Dedifferentiated amniotic fluid mesenchymal stem cell (primary cell): ENCODE measurements at regions not wholly inside any gene's neighbourhood (a gene's known extent, or its start where the extent isn't known, plus 50 kb on each side); places are given as distances from the start of the nearest gene placed in this dataset.
"Not testable (repeated sequence)": the region's sequence is repeated elsewhere in the genome, so short reads cannot be mapped to it uniquely, and the experiment has no call there.

Experiments
- DNase-seq: peaks from one replicate; pipeline ENCODE4 v3.0.0-alpha.2; 2016; ENCODE audit errors: extremely low spot score

DNA sequence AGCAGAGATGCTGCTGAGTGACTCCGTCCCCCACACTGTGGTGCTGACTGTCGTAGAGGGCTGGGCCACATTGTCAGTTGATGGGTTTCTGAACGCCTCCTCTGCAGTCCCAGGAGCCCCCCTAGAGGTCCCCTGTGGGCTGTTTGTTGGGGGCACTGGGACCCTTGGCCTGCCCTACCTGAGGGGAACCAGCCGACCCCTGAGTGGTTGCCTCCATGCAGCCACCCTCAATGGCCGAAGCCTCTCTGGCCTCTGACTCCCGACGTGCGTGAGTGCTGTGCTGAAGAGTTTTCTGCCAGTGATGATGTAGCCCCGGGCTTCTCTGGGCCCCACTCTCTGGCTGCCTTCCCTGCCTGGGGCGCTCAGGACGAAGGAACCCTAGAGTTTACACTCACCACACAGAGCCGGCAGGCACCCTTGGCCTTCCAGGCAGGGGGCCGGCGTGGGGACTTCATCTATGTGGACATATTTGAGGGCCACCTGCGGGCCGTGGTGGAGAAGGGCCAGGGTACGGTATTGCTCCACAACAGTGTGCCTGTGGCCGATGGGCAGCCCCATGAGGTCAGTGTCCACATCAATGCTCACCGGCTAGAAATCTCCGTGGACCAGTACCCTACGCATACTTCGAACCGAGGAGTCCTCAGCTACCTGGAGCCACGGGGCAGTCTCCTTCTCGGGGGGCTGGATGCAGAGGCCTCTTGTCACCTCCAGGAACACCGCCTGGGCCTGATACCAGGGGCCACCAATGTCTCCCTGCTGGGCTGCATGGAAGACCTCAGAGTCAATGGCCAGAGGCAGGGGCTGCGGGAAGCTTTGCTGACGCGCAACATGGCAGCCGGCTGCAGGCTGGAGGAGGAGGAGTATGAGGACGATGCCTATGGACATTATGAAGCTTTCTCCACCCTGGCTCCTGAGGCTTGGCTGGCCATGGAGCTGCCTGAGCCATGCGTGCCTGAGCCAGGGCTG is 181.1 kb downstream of the TBC1D2B start:
- not testable (repeated sequence) for DNase-seq

DNA sequence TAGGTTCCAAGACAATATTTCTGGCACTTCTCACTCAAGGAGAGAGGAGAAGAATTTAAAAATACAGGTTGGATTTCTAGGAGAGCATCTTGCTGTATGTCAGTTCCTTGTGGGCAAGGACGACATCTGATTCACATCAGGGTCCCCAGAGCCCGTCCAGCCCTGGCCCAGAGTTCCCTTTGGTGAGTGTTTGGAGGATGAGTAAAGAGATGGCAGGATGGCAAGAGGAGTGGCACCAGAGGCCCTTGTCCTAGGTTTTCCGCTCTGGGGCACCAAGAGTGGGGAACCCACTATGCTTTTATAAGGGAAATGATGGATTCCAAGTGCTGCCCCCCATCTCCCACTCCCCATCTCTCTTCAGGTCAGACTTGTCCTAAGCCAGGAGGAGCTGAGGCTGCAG is 181.8 kb downstream of the TBC1D2B start:
- DNase-seq: no peak

DNA sequence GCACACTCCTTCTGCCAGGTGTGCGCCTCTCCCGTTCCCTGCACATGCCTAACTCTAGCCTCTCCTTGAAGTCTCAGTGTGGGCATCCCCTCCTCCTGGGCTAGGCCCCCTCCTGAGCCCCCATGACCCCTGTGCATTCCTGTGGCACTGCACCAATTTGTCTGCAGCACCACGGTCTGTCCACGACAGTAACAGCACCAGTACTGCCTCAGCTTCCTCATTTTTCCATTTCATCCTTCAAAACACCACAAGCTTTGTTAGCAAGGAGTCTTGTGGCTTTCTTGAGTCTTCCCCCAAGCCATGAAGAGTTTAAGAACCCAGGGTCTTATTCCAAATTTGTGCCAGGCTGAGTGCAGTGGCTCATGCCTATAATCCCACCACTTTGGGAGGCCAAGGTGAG is 182.4 kb downstream of the TBC1D2B start:
- not testable (repeated sequence) for DNase-seq

DNA sequence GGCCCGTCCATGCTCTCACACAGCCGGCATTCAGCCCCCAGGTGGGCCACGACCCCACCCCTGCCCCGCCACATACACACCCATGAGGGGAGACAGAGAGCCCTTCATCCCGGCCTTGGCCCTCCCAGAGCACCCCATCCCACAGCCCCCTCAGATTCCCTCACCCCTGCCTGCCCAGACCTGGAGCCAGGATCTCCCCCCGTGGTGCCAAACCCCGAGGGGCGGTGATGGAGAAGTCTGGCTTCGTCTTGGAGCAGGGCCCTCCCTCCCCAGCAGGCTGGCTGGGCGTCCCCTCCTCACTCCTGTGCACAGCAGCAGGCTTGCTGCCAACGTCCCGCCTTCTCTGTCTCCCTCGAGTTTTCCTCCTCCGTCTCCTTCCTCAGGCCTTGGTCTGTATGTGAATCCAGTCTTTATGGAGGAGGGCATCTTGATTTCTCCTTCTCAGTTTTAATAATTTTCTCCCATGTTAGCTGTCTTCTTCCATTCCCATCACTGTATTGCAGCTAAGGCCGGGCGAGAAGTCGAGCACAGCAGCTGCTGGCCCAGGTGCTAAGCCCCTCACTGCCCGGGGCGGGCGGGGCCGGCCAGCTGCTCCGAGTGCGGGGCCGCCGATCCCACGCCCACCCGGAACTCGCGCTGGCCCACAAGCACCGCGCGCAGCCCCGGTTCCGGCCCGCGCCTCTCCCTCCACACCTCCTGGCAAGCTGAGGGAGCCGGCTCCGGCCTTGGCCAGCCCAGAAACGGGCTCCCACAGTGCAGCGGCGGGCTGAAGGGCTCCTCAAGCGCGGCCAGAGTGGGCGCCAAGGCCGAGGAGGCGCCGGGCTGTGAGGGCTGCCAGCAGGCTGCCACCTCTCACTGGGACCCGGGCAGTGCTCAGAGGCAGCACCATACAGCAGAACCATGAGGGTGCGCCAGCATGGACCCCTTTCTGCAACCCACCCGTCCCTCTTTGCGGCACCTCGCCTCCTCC is 183.6 kb downstream of the TBC1D2B start:
- not testable (repeated sequence) for DNase-seq

GRCh38 chr15:77893246-77893645 is 184.3 kb downstream of the TBC1D2B start:
- not testable (repeated sequence) for DNase-seq

- no peak for DNase-seq
Observed at GRCh38 chr15:77892335-77892734, 185.2 kb downstream of the TBC1D2B start.

DNA sequence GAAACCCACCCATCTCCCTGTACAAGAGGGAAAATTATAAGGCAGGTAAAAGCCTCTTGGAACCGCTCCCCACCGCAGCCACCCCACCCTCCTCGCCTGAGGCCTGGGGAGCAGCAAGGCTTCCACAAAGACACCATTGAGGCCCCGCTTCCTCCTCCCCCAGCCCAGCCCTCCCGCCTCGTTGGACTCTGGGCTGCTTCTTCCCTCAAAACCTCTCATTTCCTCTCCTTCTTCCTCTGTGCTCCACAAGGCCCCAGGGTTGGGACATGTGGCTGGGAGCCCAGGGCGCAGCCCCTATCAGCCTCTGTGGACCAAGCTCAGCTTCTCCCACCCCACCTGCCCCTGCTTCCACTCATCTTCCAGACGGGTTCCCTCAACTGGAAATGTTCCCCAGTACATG is 185.6 kb downstream of the TBC1D2B start:
- not testable (repeated sequence) for DNase-seq

GRCh38 chr15:77890911-77891801 is 186.4 kb downstream of the TBC1D2B start:
- DNase-seq: not testable (repeated sequence)

DNA sequence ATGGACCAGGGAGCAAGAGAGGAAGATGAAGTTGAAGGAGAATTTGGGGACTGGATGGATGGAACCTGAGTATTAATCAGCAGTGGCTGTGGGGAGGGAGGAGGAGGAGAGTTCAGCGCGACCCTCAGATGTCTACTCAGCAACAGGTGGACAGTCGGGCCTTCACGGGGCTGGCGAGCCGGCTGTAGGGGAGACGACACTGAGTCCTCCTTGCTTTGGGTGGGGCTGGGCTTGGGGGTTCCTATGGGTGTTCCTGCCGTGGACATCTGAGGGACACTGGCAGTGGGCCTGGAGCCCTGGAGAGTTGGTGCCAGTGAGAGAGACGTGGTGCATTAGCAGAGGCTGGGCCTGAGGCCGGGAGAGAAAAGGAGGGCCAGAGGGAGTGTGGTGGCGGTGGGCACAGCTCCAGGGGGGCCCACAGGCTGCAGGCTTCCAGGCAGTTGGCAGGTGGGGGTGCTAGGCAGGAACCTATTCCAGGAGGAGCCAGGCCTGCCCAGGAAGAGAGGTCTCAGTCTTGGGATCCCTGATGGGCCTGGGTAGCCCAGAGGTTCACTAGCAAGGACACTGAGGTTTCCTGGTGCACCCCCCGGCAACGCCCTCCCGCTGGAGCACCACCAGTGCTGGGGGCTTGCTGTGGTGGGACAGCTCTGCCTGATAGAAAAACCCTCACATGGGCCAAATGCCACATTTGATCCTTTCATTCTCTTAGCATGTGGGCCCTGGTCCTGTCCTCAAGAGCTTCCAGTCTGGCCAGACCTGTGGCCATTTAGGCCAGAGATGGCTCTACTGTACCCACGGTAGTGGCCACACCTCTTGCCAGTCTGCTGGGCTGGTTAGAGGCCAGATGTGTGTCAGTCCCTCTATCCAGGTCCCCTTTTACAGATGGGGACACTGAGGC is 187.4 kb downstream of the TBC1D2B start:
- not testable (repeated sequence) for DNase-seq

GRCh38 chr15:77889009-77889806 is 188.3 kb downstream of the TBC1D2B start:
- DNase-seq: no peak

GRCh38 chr15:77887563-77888429 is 189.7 kb downstream of the TBC1D2B start:
- not testable (repeated sequence) for DNase-seq

- DNase-seq: no peak
Observed at GRCh38 chr15:77886805-77887448, 190.6 kb downstream of the TBC1D2B start.

- not testable (repeated sequence) for DNase-seq
Observed at GRCh38 chr15:77885877-77886500, 191.5 kb downstream of the TBC1D2B start.

DNA sequence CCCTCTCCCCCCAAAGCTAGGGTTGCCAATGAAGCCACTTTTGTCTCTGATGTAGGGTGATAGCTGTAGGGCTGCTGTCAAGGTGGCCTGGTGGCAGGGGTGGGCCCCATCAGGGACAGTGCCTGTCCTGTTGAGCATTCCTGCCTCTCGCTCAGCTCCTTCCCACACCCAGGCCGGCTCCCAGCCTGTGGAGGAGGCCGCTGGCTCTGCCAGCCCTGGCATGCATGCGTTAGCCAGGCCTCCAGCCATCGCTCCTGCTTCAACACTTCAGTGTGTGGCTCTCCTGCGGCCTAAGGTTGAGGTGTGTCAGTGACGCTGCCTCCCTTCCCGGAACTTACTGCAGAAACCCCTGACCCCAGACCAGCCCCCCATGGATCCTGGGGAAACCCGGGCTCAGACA is 194.5 kb downstream of the TBC1D2B start:
- DNase-seq: not testable (repeated sequence)

DNA sequence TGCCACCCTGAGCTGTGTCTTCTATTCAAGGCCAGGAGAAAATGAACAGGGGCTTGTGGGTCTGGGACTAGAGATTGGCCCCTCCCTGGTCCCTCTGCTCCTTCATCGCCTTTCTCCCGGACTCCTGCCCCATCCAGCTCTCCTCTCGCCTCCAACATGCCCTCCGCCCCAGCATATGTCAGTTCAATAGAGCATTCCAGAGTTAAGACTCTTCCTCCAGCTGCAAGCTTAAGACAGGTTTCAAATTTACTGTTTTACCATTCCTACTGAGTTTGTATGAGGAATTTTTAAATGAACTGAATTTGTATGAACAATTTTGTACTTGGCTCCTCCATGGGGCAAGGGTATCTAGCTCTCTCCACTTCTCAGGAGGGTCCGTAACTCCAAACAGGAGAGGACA is 195.6 kb downstream of the TBC1D2B start:
- DNase-seq: no peak

- DNase-seq: not testable (repeated sequence)
Observed at GRCh38 chr15:77881535-77881934, 196.0 kb downstream of the TBC1D2B start.

GRCh38 chr15:77879466-77879865 is 198.0 kb downstream of the TBC1D2B start:
- not testable (repeated sequence) for DNase-seq
